SJSA1 (cell line): ENCODE measurements at regions not wholly inside any gene's neighbourhood (a gene's known extent, or its start where the extent isn't known, plus 50 kb on each side); places are given as distances from the start of the nearest gene placed in this dataset.

Experiments
- DNase-seq, 2 experiments: peaks; one replicate each; pipeline ENCODE4 v3.0.0-alpha.2; 2015 to 2020; ENCODE audit warnings: low spot score in 2 of 2, low read depth in 1 of 2
- H3K27ac ChIP-seq: fragments of 250-450 bp; sonication (Bioruptor Pico); 2 replicates; pipeline ENCODE4 v1.5.1; 2020; ENCODE audit warnings: mild to moderate bottlenecking, moderate library complexity
- H3K27me3 ChIP-seq: fragments of 250-450 bp; sonication (Bioruptor Pico); replicated peaks from 2 replicates; pipeline ENCODE4 v1.5.1; 2020; ENCODE audit warnings: mild to moderate bottlenecking, moderate library complexity
- H3K36me3 ChIP-seq: fragments of 250-450 bp; sonication (Bioruptor Pico); 2 replicates; pipeline ENCODE4 v1.5.1; 2020; ENCODE audit warnings: mild to moderate bottlenecking
- H3K4me1 ChIP-seq: fragments of 250-450 bp; sonication (Bioruptor Pico); replicated peaks from 2 replicates; pipeline ENCODE4 v1.6.1; 2021; ENCODE audit warnings: mild to moderate bottlenecking
- H3K4me3 ChIP-seq: fragments of 250-450 bp; sonication (Bioruptor Pico); 2 replicates; pipeline ENCODE4 v1.5.1; 2020; ENCODE audit warnings: mild to moderate bottlenecking
- H3K9me3 ChIP-seq: fragments of 250-450 bp; sonication (Bioruptor Pico); replicated peaks from 2 replicates; pipeline ENCODE4 v1.5.1; 2020; ENCODE audit warnings: mild to moderate bottlenecking

- Histone ChIP-seq H3K27ac (no peak overlapping the region), H3K4me1 (peaks cover 4% of the 10 kb centered on the region), H3K9me3 (no peaks in the 10 kb centered on the region), H3K4me3 (no peak overlapping the region), H3K36me3 (no peaks in the 10 kb centered on the region), H3K27me3 (no peaks in the 10 kb centered on the region)
- DNase-seq = no peak
Observed at GRCh38 chr4:126028876-126029275, 714.1 kb downstream of the FAT4 start.

GRCh38 chr4:126037231-126037630, 722.5 kb downstream of the FAT4 start:
- no peak overlapping the region for H3K27ac ChIP-seq
- DNase-seq = no peak
- H3K4me1 ChIP-seq = no peaks in the 10 kb centered on the region; the same call in 1 of the 2 replicates
- H3K36me3 ChIP-seq = no peaks in the 10 kb centered on the region
- H3K4me3 ChIP-seq = no peak overlapping the region
- H3K27me3 ChIP-seq = no peaks in the 10 kb centered on the region
- no peaks in the 10 kb centered on the region for H3K9me3 ChIP-seq

- Histone ChIP-seq H3K27me3 (no peaks in the 10 kb centered on the region), H3K4me3 (no peak overlapping the region), H3K4me1 (no peaks in the 10 kb centered on the region; the same call in 1 of the 2 replicates), H3K36me3 (no peaks in the 10 kb centered on the region), H3K27ac (no peak overlapping the region), H3K9me3 (no peaks in the 10 kb centered on the region)
- DNase-seq = no peak
Observed at GRCh38 chr4:126038502-126039144, 723.9 kb downstream of the FAT4 start.

- Histone ChIP-seq H3K4me1 (no peaks in the 10 kb centered on the region), H3K9me3 (no peaks in the 10 kb centered on the region), H3K36me3 (no peaks in the 10 kb centered on the region), H3K4me3 (no peak overlapping the region), H3K27me3 (no peaks in the 10 kb centered on the region), H3K27ac (no peak overlapping the region)
- no peak for DNase-seq
Observed at GRCh38 chr4:126046081-126046614, 731.4 kb downstream of the FAT4 start.

- no peaks in the 10 kb centered on the region for H3K27me3 ChIP-seq
- H3K36me3 ChIP-seq = no peaks in the 10 kb centered on the region
- H3K27ac ChIP-seq = no peak overlapping the region
- H3K4me1 ChIP-seq = peaks cover 5% of the 10 kb centered on the region
- DNase-seq = no peak
- no peaks in the 10 kb centered on the region for H3K9me3 ChIP-seq
- H3K4me3 ChIP-seq = no peak overlapping the region
Observed at GRCh38 chr4:126047114-126047513, 732.4 kb downstream of the FAT4 start.

- Histone ChIP-seq H3K4me3 (no peak overlapping the region), H3K36me3 (no peaks in the 10 kb centered on the region), H3K4me1 (peaks cover 5% of the 10 kb centered on the region), H3K27ac (no peak overlapping the region), H3K9me3 (no peaks in the 10 kb centered on the region), H3K27me3 (no peaks in the 10 kb centered on the region)
- DNase-seq = peak in 1 of 2 experiments; percentile 31
Observed at GRCh38 chr4:126051689-126052424, 737.1 kb downstream of the FAT4 start.

GRCh38 chr4:126056116-126056650, 741.4 kb downstream of the FAT4 start:
- Histone ChIP-seq H3K9me3 (no peaks in the 10 kb centered on the region), H3K27ac (no peak overlapping the region), H3K36me3 (no peaks in the 10 kb centered on the region), H3K4me3 (no peak overlapping the region), H3K27me3 (no peaks in the 10 kb centered on the region), H3K4me1 (peaks cover 5% of the 10 kb centered on the region)
- DNase-seq = no peak

GRCh38 chr4:126057371-126057770, 742.6 kb downstream of the FAT4 start:
- Histone ChIP-seq H3K27me3 (no peaks in the 10 kb centered on the region), H3K9me3 (no peaks in the 10 kb centered on the region), H3K4me3 (no peak overlapping the region), H3K27ac (no peak overlapping the region), H3K36me3 (no peaks in the 10 kb centered on the region), H3K4me1 (no peaks in the 10 kb centered on the region)
- no peak for DNase-seq

GRCh38 chr4:126058596-126058995, 743.8 kb downstream of the FAT4 start:
- Histone ChIP-seq H3K36me3 (no peaks in the 10 kb centered on the region), H3K27ac (no peak overlapping the region), H3K9me3 (no peaks in the 10 kb centered on the region), H3K4me3 (no peak overlapping the region), H3K27me3 (no peaks in the 10 kb centered on the region), H3K4me1 (no peaks in the 10 kb centered on the region)
- no peak for DNase-seq

- H3K9me3 ChIP-seq = no peaks in the 10 kb centered on the region
- no peaks in the 10 kb centered on the region for H3K36me3 ChIP-seq
- H3K27me3 ChIP-seq = no peaks in the 10 kb centered on the region
- no peak overlapping the region for H3K27ac ChIP-seq
- no peaks in the 10 kb centered on the region for H3K4me1 ChIP-seq
- DNase-seq = no peak
- no peak overlapping the region for H3K4me3 ChIP-seq
Observed at GRCh38 chr4:126061655-126062054, 746.9 kb downstream of the FAT4 start.

- no peak for DNase-seq
- Histone ChIP-seq H3K9me3 (no peaks in the 10 kb centered on the region), H3K27ac (no peak overlapping the region), H3K36me3 (no peaks in the 10 kb centered on the region), H3K4me1 (no peaks in the 10 kb centered on the region), H3K27me3 (no peaks in the 10 kb centered on the region), H3K4me3 (no peak overlapping the region)
Observed at GRCh38 chr4:126065016-126065415, 750.3 kb downstream of the FAT4 start.

- Histone ChIP-seq H3K36me3 (no peaks in the 10 kb centered on the region), H3K27ac (peak overlapping the region; percentile 19), H3K27me3 (no peaks in the 10 kb centered on the region), H3K9me3 (no peaks in the 10 kb centered on the region), H3K4me1 (peaks cover 14% of the 10 kb centered on the region), H3K4me3 (no peak overlapping the region)
- DNase-seq = peak; percentile 52 to 80
Observed at GRCh38 chr4:126071346-126072333, 756.9 kb downstream of the FAT4 start.

GRCh38 chr4:126081336-126081735, 766.6 kb downstream of the FAT4 start:
- no peak overlapping the region for H3K27ac ChIP-seq
- no peaks in the 10 kb centered on the region for H3K4me1 ChIP-seq
- no peaks in the 10 kb centered on the region for H3K27me3 ChIP-seq
- DNase-seq = no peak
- H3K4me3 ChIP-seq = no peak overlapping the region
- H3K36me3 ChIP-seq = no peaks in the 10 kb centered on the region
- no peaks in the 10 kb centered on the region for H3K9me3 ChIP-seq
